Peyer's patch (tissue), 4 donors: ENCODE measurements at regions not wholly inside any gene's neighbourhood (a gene's known extent, or its start where the extent isn't known, plus 50 kb on each side); places are given as distances from the start of the nearest gene placed in this dataset.

Experiments
- DNase-seq, 3 donors: peaks; one replicate each; pipeline ENCODE4 v3.0.0-alpha.2; 2017 to 2019
- H3K27ac ChIP-seq, 4 donors: fragments of 200-600 bp; sonication (generic); one replicate each; pipeline ENCODE4 v1.5.1; 2016 to 2019
- H3K27me3 ChIP-seq, 2 donors: fragments of 200-600 bp; sonication (generic); one replicate each; pipeline ENCODE4 v1.5.1; 2019
- H3K36me3 ChIP-seq, 3 donors: fragments of 200-600 bp; sonication (generic); one replicate each; pipeline ENCODE4 v1.5.1; 2016 to 2019
- H3K4me1 ChIP-seq, 4 donors: fragments of 200-600 bp; sonication (generic); one replicate each; pipeline ENCODE4 v1.5.1; 2016 to 2019
- H3K4me3 ChIP-seq, 4 donors: fragments of 200-600 bp; sonication (generic); 1 replicate in 3 of 4; 2 replicates in 1 of 4; pipeline ENCODE4 v1.5.1; 2016 to 2019; ENCODE audit warnings: mild to moderate bottlenecking in 1 of 4
- H3K9me3 ChIP-seq, 4 donors: fragments of 200-600 bp; sonication (generic); one replicate each; pipeline ENCODE4 v1.5.1; 2016 to 2019; ENCODE audit warnings: mild to moderate bottlenecking in 1 of 4
- CTCF ChIP-seq, 6 experiments: fragments of 450-650 bp in 4 of 6; fragments of 200-600 bp in 2 of 6; sonication (generic) in 1 of 6; IDR thresholded peaks; one replicate each; pipeline ENCODE4 v1.5.1; 2017 to 2019; ENCODE audit warnings: antibody characterized with exemption in 6 of 6, mild to moderate bottlenecking in 3 of 6, moderate library complexity in 1 of 6
- POLR2A ChIP-seq, 2 donors: fragments of 450-650 bp; IDR thresholded peaks; one replicate each; pipeline ENCODE4 v1.5.1; 2017; ENCODE audit warnings: antibody characterized with exemption in 2 of 2, mild to moderate bottlenecking in 2 of 2, moderate library complexity in 2 of 2

- Histone ChIP-seq H3K9me3 (no peaks in the 10 kb centered on the region), H3K36me3 (no peaks in the 10 kb centered on the region), H3K27ac (no peak overlapping the region), H3K27me3 (no peaks in the 10 kb centered on the region), H3K4me1 (no peaks in the 10 kb centered on the region), H3K4me3 (no peak overlapping the region)
- TF ChIP-seq POLR2A (IDR thresholded peaks at IDR 0.05) (no peak), CTCF (IDR thresholded peaks at IDR 0.05) (no peak)
- no peak for DNase-seq
Measured at GRCh38 chr14:22387776-22388241, 201.2 kb downstream of the DAD1 start.

GRCh38 chr14:22386924-22387775, 201.9 kb downstream of the DAD1 start:
- Histone ChIP-seq H3K27me3 (no peaks in the 10 kb centered on the region), H3K9me3 (no peaks in the 10 kb centered on the region), H3K27ac (no peak overlapping the region), H3K36me3 (no peaks in the 10 kb centered on the region), H3K4me1 (no peaks in the 10 kb centered on the region), H3K4me3 (no peak overlapping the region)
- TF ChIP-seq CTCF (IDR thresholded peaks at IDR 0.05) (peak; percentile 43 to 89 (median 82)), POLR2A (IDR thresholded peaks at IDR 0.05) (no peak)
- peak in 2 of 3 donors; percentile 75 to 87 for DNase-seq

- TF ChIP-seq CTCF (IDR thresholded peaks at IDR 0.05) (no peak), POLR2A (IDR thresholded peaks at IDR 0.05) (no peak)
Measured at GRCh38 chr14:22384974-22385526, 204.0 kb downstream of the DAD1 start.

GRCh38 chr14:22384167-22384549, 204.9 kb downstream of the DAD1 start:
- Histone ChIP-seq H3K4me1 (peaks cover 0 to 6% (median 0%) of the 10 kb centered on the region in 4 donors), H3K36me3 (no peaks in the 10 kb centered on the region), H3K27me3 (no peaks in the 10 kb centered on the region), H3K27ac (no peak overlapping the region), H3K4me3 (no peak overlapping the region), H3K9me3 (no peaks in the 10 kb centered on the region)
- DNase-seq = no peak
- TF ChIP-seq CTCF (IDR thresholded peaks at IDR 0.05) (no peak), POLR2A (IDR thresholded peaks at IDR 0.05) (no peak)

More at GRCh38 chr14:22384974-22385526, 204.0 kb downstream of the DAD1 start:
- Histone ChIP-seq H3K36me3 (no peaks in the 10 kb centered on the region), H3K9me3 (no peaks in the 10 kb centered on the region), H3K4me1 (peaks cover 0 to 6% (median 0%) of the 10 kb centered on the region in 4 donors), H3K27ac (no peak overlapping the region), H3K4me3 (no peak overlapping the region), H3K27me3 (no peaks in the 10 kb centered on the region)
- DNase-seq = no peak

GRCh38 chr14:22383515-22384166, 205.4 kb downstream of the DAD1 start:
- Histone ChIP-seq H3K27me3 (no peaks in the 10 kb centered on the region), H3K27ac (peak overlapping the region in 1 of 4 donors; percentile 42), H3K4me3 (no peak overlapping the region), H3K36me3 (no peaks in the 10 kb centered on the region), H3K9me3 (no peaks in the 10 kb centered on the region), H3K4me1 (peaks cover 0 to 6% (median 0%) of the 10 kb centered on the region in 4 donors)
- peak in 2 of 3 donors; percentile 41 to 59 for DNase-seq
- no peak for TF ChIP-seq POLR2A (IDR thresholded peaks at IDR 0.05)
- TF ChIP-seq CTCF (IDR thresholded peaks at IDR 0.05) = no peak
